HCT116 (cell line): ENCODE measurements at regions not wholly inside any gene's neighbourhood (a gene's known extent, or its start where the extent isn't known, plus 50 kb on each side); places are given as distances from the start of the nearest gene placed in this dataset.

ENCODE experiments used
- ATAC-seq: fragments of 200-7000 bp; cut with Tn5 transposase; 2 replicates; pipeline ENCODE4 v1.9.1; 2020; ENCODE audit warnings: mild to moderate bottlenecking, moderate library complexity
- BruUV-seq: library from RNA; stranded (reverse); fragments of 400-500 nt; replicated peaks from 2 replicates; lab custom pipeline; 2021; lab: Mats Ljungman, UMichigan
- CTCF ChIA-PET: fragments of 300-600 bp; sonication (Branson Sonifier 250); formaldehyde crosslinking; loops from one replicate; lab custom pipeline; 2021; ENCODE audit warnings: antibody characterized with exemption; lab: Charles Lee
- POLR2A ChIA-PET: fragments of 300-600, 350-600 bp; sonication (Branson Sonifier 250); formaldehyde crosslinking; loops from one replicate; lab custom pipeline; 2021; ENCODE audit warnings: antibody characterized with exemption; lab: Charles Lee
- RAD21 ChIA-PET, 2 experiments: fragments of 300-600 bp; sonication (Branson Sonifier 250); formaldehyde crosslinking; loops; one replicate each; lab custom pipeline; 2023; ENCODE audit warnings: low total read pairs in 2 of 2; ENCODE audit not compliant: uncharacterized antibody in 2 of 2, unreplicated experiment in 2 of 2, low non-redundant PET in 1 of 2; lab: Charles Lee
- DNase-seq: peaks from one replicate; pipeline ENCODE4 v3.0.0-alpha.2; 2010; ENCODE audit warnings: low read depth, low spot score
- H2AFZ ChIP-seq: fragments of 200-600 bp; shearing (Covaris generic), sonication (generic); 2 replicates; pipeline ENCODE4 v1.6.1; 2017; ENCODE audit warnings: low read depth, mixed run types, mixed read lengths, antibody characterized with exemption, low read length; ENCODE audit not compliant: poor library complexity, severe bottlenecking
- H3K27ac ChIP-seq: 2 replicates; pipeline ENCODE4 v1.5.1; 2012; ENCODE audit warnings: low read depth, low read length
- H3K27me3 ChIP-seq: fragments of 200-600 bp; sonication (generic); 2 replicates; pipeline ENCODE4 v1.6.1; 2016; ENCODE audit warnings: mixed run types, low read length, mixed read lengths; ENCODE audit not compliant: insufficient read depth
- H3K36me3 ChIP-seq, 2 experiments: fragments of 200-500 bp in 1 of 2; fragments of 200-600 bp in 1 of 2; sonication (Bioruptor generic) in 1 of 2; sonication (generic) in 1 of 2; 2 replicates each; pipeline versions ENCODE4 v1.5.1 to v1.6.1; 2014 to 2016; ENCODE audit warnings: low read length in 2 of 2, inconsistent platforms in 1 of 2, mixed read lengths in 1 of 2, mixed run types in 1 of 2; ENCODE audit not compliant: insufficient read depth in 2 of 2, control insufficient read depth in 1 of 2
- H3K4me1 ChIP-seq, 2 experiments: fragments of 200-600 bp in 1 of 2; sonication (generic) in 1 of 2; 2 replicates each; pipeline versions ENCODE4 v1.5.1 to v1.6.1; 2012 to 2017; ENCODE audit warnings: low read length in 2 of 2, inconsistent platforms in 1 of 2, mild to moderate bottlenecking in 1 of 2, mixed read lengths in 1 of 2, mixed run types in 1 of 2, moderate library complexity in 1 of 2; ENCODE audit not compliant: insufficient read depth in 2 of 2, control insufficient read depth in 1 of 2
- H3K4me2 ChIP-seq: fragments of 200-600 bp; sonication (generic); 2 replicates; pipeline ENCODE4 v1.6.1; 2017; ENCODE audit warnings: mixed run types, low read length, mixed read lengths
- H3K4me3 ChIP-seq, 2 experiments: fragments of 200-600 bp in 1 of 2; sonication (generic) in 1 of 2; replicated peaks in 1 of 2; 2 replicates each; pipeline ENCODE4 v1.5.1; 2011 to 2016; ENCODE audit warnings: low read length in 2 of 2, control low read depth in 1 of 2, low read depth in 1 of 2, mild to moderate bottlenecking in 1 of 2, mixed read lengths in 1 of 2, mixed run types in 1 of 2
- H3K79me2 ChIP-seq: fragments of 200-600 bp; sonication (generic); 2 replicates; pipeline ENCODE4 v1.6.1; 2017; ENCODE audit warnings: mild to moderate bottlenecking, mixed run types, low read length, moderate library complexity, mixed read lengths; ENCODE audit not compliant: insufficient read depth
- H3K9ac ChIP-seq: fragments of 200-600 bp; sonication (generic); 2 replicates; pipeline ENCODE4 v1.6.1; 2016; ENCODE audit warnings: low read length, mixed read lengths
- H3K9me2 ChIP-seq: fragments of 200-600 bp; sonication (generic), shearing (Covaris generic); 2 replicates; pipeline ENCODE4 v1.6.1; 2017; ENCODE audit warnings: mixed run types, mild to moderate bottlenecking, moderate library complexity; ENCODE audit not compliant: insufficient read depth
- H3K9me3 ChIP-seq, 2 experiments: fragments of 200-500 bp in 1 of 2; fragments of 200-600 bp in 1 of 2; sonication (Bioruptor generic) in 1 of 2; sonication (generic) in 1 of 2; 2 replicates each; pipeline ENCODE4 v1.6.1; 2014 to 2017; ENCODE audit warnings: low read length in 2 of 2, mixed read lengths in 2 of 2, inconsistent platforms in 1 of 2, low read depth in 1 of 2, mild to moderate bottlenecking in 1 of 2, mixed run types in 1 of 2, moderate library complexity in 1 of 2; ENCODE audit not compliant: control insufficient read depth in 1 of 2, insufficient read depth in 1 of 2
- H4K20me1 ChIP-seq: fragments of 200-600 bp; sonication (generic), shearing (Covaris generic); 2 replicates; pipeline ENCODE4 v1.6.1; 2017; ENCODE audit warnings: mixed run types, mild to moderate bottlenecking, moderate library complexity; ENCODE audit not compliant: insufficient read depth
- EZH2 ChIP-seq: fragments of 200-600 bp; sonication (generic); IDR thresholded peaks from 2 replicates; pipeline ENCODE4 v1.6.1; 2017; ENCODE audit warnings: antibody characterized with exemption, mixed run types
- FOSL1 ChIP-seq: IDR thresholded peaks from 2 replicates; pipeline ENCODE4 v1.6.1; 2012; ENCODE audit warnings: low read depth
- POLR2AphosphoS5 ChIP-seq: IDR thresholded peaks from 2 replicates; pipeline ENCODE4 v1.6.1; 2011; ENCODE audit warnings: mild to moderate bottlenecking, low read depth, low read length, moderate library complexity
- RAD21 ChIP-seq: IDR thresholded peaks from 2 replicates; pipeline ENCODE4 v1.6.1; 2012; ENCODE audit warnings: low read depth, mild to moderate bottlenecking
- SIN3A ChIP-seq: IDR thresholded peaks from 2 replicates; pipeline ENCODE4 v1.6.1; 2012; ENCODE audit warnings: low read depth
- SRF ChIP-seq: IDR thresholded peaks from 2 replicates; pipeline ENCODE4 v1.6.1; 2012; ENCODE audit warnings: low read depth
- YY1 ChIP-seq: IDR thresholded peaks from 2 replicates; pipeline ENCODE4 v1.6.1; 2011; ENCODE audit warnings: low read length, low read depth, moderate library complexity, mild to moderate bottlenecking; ENCODE audit not compliant: insufficient replicate concordance; ENCODE audit errors: extremely low read depth
- intact Hi-C: fragments of 100-400 bp; cut with micrococcal nuclease; formaldehyde crosslinking; loops from 2 replicates; pipeline ENCODE4 v1.10.0; 2022
- TF ChIP-seq, protein P1 (sequence below): IDR thresholded peaks from 2 replicates; pipeline ENCODE4 v1.6.1; 2012
- TF ChIP-seq, protein P2 (sequence below): IDR thresholded peaks from 2 replicates; pipeline ENCODE4 v1.6.1; 2011; ENCODE audit warnings: mild to moderate bottlenecking, low read length, moderate library complexity; ENCODE audit not compliant: insufficient replicate concordance; ENCODE audit errors: extremely low read depth

DNA sequence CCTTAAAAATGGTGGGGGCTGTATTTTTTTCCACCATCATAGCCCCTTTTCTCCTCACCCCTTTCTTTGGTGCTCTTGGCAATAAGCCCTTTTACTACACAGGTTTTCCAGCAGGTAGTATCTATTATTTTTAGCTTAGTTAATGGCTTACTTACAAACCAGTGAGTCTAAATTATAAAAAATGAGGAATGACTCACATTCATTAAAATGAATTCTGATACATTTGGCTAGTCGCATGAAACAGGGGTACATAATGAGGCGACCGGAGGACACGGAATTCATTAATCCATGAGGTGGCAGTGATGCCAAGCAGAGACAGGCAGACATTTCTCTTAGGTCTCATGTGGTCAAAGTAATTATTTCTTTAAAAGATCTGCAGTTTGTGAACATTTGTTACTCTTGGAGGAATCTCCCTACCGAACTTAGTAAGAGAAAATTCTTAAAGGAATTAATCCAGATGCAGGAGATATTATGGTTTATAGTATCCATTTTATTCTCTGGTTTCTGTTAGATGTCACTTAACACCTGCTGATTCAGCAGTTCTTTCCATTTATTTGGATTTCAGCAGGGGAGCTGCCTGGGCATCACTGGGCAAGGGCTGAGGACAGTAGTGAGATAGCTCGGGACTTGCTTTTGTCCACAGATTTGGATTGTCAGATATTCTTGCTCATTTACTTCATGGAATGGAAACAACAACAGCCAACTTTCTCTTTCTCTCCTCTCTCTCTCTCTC is 575.0 kb upstream of the NR3C2 start:
- BruUV-seq: no TSS peak
- H3K4me3 ChIP-seq: no peak overlapping the region
- no peak for TF ChIP-seq POLR2AphosphoS5
- TF ChIP-seq SRF: no peak
- TF ChIP-seq, protein P1, sequence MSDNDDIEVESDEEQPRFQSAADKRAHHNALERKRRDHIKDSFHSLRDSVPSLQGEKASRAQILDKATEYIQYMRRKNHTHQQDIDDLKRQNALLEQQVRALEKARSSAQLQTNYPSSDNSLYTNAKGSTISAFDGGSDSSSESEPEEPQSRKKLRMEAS: no peak
- no peak for TF ChIP-seq FOSL1
- TF ChIP-seq RAD21: no peak
- no peak for TF ChIP-seq SIN3A
- TF ChIP-seq EZH2: no peak
- TF ChIP-seq YY1: no peak
- TF ChIP-seq, protein P2, sequence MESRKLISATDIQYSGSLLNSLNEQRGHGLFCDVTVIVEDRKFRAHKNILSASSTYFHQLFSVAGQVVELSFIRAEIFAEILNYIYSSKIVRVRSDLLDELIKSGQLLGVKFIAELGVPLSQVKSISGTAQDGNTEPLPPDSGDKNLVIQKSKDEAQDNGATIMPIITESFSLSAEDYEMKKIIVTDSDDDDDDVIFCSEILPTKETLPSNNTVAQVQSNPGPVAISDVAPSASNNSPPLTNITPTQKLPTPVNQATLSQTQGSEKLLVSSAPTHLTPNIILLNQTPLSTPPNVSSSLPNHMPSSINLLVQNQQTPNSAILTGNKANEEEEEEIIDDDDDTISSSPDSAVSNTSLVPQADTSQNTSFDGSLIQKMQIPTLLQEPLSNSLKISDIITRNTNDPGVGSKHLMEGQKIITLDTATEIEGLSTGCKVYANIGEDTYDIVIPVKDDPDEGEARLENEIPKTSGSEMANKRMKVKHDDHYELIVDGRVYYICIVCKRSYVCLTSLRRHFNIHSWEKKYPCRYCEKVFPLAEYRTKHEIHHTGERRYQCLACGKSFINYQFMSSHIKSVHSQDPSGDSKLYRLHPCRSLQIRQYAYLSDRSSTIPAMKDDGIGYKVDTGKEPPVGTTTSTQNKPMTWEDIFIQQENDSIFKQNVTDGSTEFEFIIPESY: no peak
- H3K79me2 ChIP-seq: no peaks in the 10 kb centered on the region
- H3K9ac ChIP-seq: no peak overlapping the region
- ATAC-seq (no peak), DNase-seq (no peak)
- no peak overlapping the region for H3K4me2 ChIP-seq
- no peaks in the 10 kb centered on the region for H3K9me3 ChIP-seq
- H3K9me2 ChIP-seq: no peaks in the 10 kb centered on the region
- intact Hi-C loops: loop anchor here (10.0 kb wide), 1 partner anchor 1092 kb away; no protein-coding TSS in a partner anchor
- no peaks in the 10 kb centered on the region for H3K27me3 ChIP-seq
- ChIA-PET CTCF (no interaction called here), POLR2A (no interaction called here), RAD21 (no interaction called here)
- no peaks in the 10 kb centered on the region for H3K4me1 ChIP-seq
- no peak overlapping the region for H3K27ac ChIP-seq
- no peaks in the 10 kb centered on the region for H3K36me3 ChIP-seq
- no peaks in the 10 kb centered on the region for H4K20me1 ChIP-seq
- H2AFZ ChIP-seq: no peak overlapping the region
